A673 (cell line): ENCODE measurements at regions not wholly inside any gene's neighbourhood (a gene's known extent, or its start where the extent isn't known, plus 50 kb on each side); places are given as distances from the start of the nearest gene placed in this dataset.

Experiments used
- CTCF ChIP-seq: fragments of 300-800, 200-600 bp; sonication (generic); conservative IDR thresholded peaks from 2 replicates; pipeline ENCODE4 v1.5.1; 2017; ENCODE audit warnings: low read depth, mild to moderate bottlenecking, antibody characterized with exemption, low read length, moderate library complexity, mixed read lengths
- EZH2 ChIP-seq: fragments of 200-600 bp; sonication (generic); IDR thresholded peaks from 2 replicates; pipeline ENCODE4 v1.6.1; 2017; ENCODE audit warnings: borderline replicate concordance, low read depth, mild to moderate bottlenecking, mixed read lengths, antibody characterized with exemption, low read length; ENCODE audit not compliant: poor library complexity, severe bottlenecking

DNA sequence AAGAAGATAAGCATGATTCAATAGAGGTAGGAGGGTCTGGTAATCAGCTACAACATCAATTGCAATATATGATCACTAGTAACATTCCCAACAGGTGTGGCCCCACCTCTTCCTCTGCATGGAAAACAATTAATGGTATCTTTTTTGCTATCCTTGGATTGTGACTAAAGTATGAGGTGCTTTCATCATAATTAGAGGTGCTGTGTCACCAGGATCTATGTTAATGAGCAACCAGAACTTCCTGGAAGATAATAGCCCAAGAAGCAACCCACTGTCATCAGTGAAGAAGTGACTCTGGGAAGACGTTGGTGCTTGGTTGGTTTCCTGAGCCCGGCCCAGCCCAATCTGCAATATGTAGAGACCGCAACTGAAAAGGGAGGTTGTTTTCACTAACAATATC lies 167.2 kb downstream of the SETD4 start:
- no peak for TF ChIP-seq EZH2
- TF ChIP-seq CTCF, result no peak
